AG09319 (cell line): ENCODE measurements at regions not wholly inside any gene's neighbourhood (a gene's known extent, or its start where the extent isn't known, plus 50 kb on each side); places are given as distances from the start of the nearest gene placed in this dataset.

Experiments
- DNase-seq: peaks from one replicate; pipeline ENCODE4 v3.0.0-alpha.2; 2010; ENCODE audit warnings: low read depth; ENCODE audit errors: extremely low read depth
- TF ChIP-seq, protein P1 (sequence below): IDR thresholded peaks from 2 replicates; pipeline ENCODE4 v1.5.1; 2011; ENCODE audit warnings: low read depth, mild to moderate bottlenecking, inconsistent platforms, low read length, moderate library complexity

DNA sequence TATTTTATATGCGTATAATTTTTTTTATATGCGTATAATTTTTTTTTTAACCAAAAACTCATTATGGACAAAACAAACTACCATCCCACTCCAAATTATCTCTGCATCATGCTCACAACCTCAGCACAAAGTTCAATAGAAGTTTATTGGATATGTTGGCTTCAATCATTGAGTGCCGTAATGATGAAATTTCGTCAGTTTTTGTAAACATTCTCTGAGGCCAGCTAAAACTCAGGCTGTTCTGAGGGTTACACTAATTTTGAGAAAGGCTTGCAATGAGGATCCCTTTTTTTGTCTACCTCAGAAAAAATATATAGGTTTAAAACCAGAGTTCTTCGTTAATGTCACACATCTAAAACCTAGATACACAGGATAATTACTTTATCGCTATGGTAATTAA is 1253.2 kb downstream of the EFNA5 start:
- no peak for DNase-seq

DNA sequence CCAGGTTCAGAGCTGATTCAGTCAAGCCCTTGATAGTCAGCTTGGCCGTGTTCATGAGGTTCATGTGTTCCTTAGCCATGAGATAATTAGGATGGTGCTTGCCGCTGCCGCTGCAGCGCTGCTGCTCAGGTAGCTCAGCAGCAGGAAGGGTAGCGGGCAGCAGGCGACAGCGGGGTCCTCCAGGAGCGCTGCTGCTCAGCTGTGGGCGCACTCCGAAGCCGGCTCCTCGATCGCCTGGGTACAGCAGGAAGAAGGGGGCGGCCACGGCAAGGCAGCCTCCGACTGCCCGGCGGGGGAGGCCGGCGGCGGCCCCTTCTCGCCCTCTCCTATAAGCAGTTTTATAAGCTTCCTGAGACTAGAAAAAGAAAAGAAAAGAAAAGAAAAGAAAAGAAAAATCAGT is 1253.6 kb downstream of the EFNA5 start:
- DNase-seq: no peak
- TF ChIP-seq, protein P1, sequence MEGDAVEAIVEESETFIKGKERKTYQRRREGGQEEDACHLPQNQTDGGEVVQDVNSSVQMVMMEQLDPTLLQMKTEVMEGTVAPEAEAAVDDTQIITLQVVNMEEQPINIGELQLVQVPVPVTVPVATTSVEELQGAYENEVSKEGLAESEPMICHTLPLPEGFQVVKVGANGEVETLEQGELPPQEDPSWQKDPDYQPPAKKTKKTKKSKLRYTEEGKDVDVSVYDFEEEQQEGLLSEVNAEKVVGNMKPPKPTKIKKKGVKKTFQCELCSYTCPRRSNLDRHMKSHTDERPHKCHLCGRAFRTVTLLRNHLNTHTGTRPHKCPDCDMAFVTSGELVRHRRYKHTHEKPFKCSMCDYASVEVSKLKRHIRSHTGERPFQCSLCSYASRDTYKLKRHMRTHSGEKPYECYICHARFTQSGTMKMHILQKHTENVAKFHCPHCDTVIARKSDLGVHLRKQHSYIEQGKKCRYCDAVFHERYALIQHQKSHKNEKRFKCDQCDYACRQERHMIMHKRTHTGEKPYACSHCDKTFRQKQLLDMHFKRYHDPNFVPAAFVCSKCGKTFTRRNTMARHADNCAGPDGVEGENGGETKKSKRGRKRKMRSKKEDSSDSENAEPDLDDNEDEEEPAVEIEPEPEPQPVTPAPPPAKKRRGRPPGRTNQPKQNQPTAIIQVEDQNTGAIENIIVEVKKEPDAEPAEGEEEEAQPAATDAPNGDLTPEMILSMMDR: no peak

More for the DNA sequence above, 1253.2 kb downstream of the EFNA5 start:
- TF ChIP-seq, protein P1: no peak

DNA sequence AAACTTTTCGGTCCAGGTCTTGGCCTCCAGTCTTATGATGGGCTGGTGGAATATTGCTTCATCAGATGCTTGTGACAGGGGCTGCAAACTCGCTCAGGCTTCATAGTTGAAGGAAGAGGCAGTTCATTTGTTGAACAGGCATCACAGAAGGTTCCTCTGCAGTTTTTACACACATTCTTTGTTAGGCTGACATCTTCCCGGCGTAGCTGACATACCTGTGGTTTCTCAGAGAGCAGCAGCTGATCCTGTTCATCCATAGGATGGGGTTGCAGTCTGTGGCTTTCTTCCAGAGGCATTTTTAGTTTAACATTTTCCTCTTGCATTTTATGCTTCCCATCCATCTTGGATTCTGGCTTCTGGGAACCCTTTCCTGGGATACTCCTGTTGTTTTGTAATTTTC is 1255.2 kb downstream of the EFNA5 start:
- DNase-seq: no peak
- TF ChIP-seq, protein P1: no peak

DNA sequence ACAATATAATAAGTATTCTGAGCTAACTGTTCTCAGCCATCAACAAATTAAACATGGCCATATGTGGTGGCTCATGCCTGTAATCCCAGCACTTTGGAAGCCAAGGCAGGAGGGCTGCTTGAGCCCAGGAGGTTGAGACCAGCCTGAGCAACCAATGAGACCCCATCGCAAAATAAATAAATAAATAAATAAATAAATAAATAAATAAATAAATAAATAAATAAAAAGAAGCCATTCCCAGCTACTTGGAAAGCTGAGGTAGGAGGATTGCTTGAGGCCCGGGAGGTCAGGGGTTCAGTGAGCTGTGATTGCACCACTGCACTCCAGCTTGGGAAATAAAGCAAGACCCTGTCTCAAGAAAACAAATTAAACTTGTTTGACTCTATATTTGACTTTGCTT is 1256.4 kb downstream of the EFNA5 start:
- TF ChIP-seq, protein P1: no peak
- DNase-seq: no peak

DNA sequence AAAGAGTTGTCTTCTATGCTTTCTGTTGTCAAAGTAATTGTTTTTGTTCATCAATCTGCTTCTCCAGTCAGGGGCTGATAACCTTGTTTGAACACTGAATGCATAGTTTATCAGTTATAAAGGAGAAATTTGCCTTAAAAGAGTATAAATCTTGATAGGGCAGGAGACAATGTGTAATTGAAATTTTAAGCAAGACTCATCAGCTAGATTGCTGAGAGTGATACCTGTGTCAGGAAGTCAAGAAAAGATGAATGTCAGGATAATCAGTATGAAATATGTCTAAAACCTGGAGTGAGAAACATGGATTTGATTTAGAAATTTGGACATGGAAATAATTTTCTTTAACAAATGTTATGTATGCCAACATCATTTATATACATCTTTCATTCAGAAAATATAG is 1258.1 kb downstream of the EFNA5 start:
- TF ChIP-seq, protein P1: no peak
- no peak for DNase-seq

DNA sequence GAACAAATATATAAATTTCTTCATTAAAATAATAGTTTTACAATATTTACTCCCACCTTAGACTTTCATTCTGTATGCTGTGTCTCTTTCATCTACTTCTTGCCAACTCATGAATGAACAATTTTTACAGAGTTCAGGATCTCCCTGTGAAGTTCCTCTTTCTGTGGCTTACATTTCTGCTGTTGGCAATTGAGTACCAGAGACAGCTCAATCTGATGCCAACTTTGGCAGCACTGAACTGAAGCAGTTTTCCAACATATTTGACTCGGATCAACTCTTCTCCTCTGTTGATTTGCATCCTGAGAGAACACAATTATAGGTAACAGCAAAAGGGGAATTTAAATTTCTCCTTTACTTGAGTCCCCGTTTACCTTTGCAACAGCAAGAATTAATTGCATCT is 1262.2 kb downstream of the EFNA5 start:
- DNase-seq: no peak
- TF ChIP-seq, protein P1: no peak

DNA sequence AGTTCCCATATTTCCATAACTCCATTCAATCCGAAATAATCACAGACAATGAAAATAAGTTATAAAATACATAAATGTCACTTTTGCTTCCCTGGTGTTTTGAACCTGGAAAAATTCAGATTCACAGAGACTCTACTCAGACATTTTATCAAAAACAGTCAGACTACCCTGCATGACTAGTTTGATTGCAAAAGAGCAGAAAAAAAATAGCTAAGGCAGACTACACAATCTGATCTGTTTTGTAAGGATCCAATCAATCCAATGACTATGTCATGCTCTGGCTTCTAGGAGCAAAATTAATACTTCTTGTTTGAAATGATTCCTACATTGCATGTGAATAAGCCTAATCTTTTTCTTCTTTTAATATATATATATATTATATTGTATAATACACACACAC is 1262.6 kb downstream of the EFNA5 start:
- DNase-seq: no peak
- TF ChIP-seq, protein P1: no peak
